HG03558 (cell line): ENCODE measurements at regions not wholly inside any gene's neighbourhood (a gene's known extent, or its start where the extent isn't known, plus 50 kb on each side); places are given as distances from the start of the nearest gene placed in this dataset.
"Not testable (repeated sequence)": the region's sequence is repeated elsewhere in the genome, so short reads cannot be mapped to it uniquely, and the experiment has no call there.

Experiments
- ATAC-seq: cut with Tn5 transposase; IDR thresholded peaks from one replicate; pipeline ENCODE4 v1.9.1; 2021; ENCODE audit warnings: moderate number of reproducible peaks; ENCODE audit not compliant: unreplicated experiment; ENCODE audit errors: extremely low read depth

- no peak for ATAC-seq
Measured at GRCh38 chr3:3902161-3902560, 102.9 kb downstream of the LRRN1 start.

DNA sequence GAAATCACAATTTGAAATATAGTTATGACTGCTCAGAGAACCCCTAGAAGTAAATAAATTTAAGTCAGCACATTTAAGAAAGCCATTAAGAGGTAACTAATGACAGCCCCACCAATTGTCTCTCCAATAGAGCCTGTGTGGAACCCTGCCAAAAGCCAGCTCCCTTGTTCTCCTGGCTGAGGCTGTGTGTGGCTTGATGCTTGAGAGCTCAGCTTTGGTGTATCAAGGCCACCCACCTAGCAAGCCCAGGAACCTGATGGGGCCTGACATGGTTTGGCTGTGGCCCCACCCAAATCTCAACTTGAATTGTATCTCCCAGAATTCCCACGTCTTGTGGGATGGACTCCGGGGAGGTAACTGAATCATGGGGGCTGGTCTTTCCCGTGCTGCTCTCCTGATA, 106.9 kb downstream of the LRRN1 start:
- ATAC-seq = no peak

DNA sequence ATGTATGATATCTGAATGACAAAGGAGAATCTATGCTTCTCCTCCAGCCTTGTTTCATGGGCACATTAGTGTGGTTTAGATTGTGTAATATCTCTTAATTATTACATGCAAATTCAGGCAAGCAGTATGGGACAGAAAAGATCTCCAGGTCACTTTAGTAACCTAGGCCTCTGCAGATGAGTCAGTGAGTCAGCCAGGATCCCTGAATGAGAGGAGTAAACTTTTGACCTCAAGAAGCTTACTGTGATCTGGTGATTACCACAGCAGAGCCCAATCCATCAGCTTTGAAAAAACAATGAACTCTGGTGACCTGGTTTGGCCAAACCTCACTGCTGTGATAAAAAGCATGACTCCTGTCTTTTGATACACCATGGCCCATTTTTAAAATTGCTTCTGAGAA, 107.8 kb downstream of the LRRN1 start:
- no peak for ATAC-seq

DNA sequence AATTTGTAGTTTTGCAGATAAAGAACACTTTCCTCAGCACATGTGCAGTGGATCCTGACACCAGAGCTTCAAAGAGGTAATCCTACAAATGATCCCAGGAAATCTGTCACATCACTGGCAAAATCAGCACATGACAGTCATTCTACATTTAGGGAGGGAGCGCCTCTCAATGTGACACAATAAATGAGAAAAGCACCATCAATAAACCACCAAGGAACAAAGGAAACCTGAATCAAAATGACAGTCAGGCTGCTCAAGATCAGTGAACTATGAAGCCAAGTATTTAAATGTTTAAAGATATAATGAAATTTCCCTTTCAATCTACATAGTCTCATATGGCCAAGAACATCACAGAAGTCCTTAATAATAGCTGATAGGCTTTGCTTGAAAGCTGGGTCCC, 119.5 kb downstream of the LRRN1 start:
- ATAC-seq = no peak

GRCh38 chr3:3919316-3919715, 120.1 kb downstream of the LRRN1 start:
- ATAC-seq = no peak

DNA sequence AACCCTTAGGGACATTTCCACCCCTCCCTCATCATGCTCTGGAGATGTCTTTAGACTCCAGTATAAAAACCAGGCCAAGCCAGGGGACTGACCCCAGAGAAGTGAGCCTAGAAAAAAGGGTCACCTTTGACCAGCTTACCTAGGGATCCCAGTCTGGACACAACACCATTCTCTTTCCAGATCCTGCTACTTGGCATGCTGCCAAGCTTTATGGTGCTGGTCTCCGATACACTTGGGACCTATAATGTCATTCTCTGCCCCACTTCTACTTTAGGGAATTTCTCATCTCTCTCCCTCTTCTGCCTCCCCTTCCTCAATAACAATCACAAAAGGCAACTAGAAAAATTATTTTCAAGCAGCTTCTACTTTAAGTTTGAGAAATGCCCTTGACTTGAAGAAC, 124.4 kb downstream of the LRRN1 start:
- no peak for ATAC-seq

- no peak for ATAC-seq
Measured at GRCh38 chr3:3927198-3927597, 128.0 kb downstream of the LRRN1 start.

GRCh38 chr3:3927965-3928364, 128.7 kb downstream of the LRRN1 start:
- no peak for ATAC-seq

DNA sequence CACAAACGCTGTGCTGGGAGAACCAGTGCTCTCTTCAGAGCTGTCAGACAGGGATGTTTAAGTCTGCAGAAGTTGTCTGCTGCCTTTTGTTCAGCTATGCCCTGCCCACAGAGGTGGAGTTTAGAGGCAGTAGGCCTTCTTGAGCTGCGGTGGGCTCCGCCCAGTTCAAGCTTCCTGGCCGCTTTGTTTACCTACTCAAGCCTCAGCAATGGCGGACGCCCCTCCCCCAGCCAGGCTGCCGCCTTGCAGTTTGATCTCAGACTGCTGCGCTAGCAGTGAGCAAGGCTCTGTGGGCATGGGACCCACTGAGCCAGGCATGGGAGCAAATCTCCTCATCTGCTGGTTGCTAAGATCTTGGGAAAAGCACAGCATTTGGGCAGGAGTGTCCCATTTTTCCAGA, 142.1 kb downstream of the LRRN1 start:
- not testable (repeated sequence) for ATAC-seq

DNA sequence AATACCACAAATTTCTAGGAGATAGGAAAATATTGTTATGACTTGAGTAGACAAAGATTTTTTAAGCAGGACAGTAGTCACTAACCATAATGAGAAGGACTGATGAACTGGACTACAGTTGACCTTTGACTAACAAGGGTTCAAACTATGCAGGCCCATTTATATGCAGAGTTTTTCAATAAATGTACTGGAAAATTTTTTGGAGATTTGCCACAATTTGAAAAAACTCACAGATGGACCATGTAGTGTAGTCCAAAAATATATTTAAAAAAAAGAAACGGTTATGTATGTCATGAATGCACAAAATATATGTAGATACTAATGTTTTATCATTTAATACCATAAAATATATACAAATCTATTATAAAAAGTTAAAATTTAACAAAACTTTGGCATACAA, 151.8 kb downstream of the LRRN1 start:
- ATAC-seq = no peak

GRCh38 chr3:3951501-3951900, 152.3 kb downstream of the LRRN1 start:
- ATAC-seq = no peak

DNA sequence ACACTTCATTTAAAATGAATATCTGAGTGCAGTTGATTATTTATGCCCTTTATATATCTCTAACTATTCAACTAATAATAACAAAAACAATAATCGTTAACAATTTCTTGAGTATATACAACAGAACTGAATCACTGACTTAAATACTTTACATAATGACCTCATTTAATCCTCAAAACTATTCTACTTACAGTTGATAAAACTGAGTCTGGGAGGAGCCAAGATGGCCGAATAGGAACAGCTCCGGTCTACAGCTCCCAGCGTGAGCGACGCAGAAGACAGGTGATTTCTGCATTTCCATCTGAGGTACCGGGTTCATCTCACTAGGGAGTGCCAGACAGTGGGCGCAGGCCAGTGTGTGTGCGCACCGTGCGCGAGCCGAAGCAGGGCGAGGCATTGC, 163.6 kb downstream of the LRRN1 start:
- not testable (repeated sequence) for ATAC-seq

- ATAC-seq = no peak
Measured at GRCh38 chr3:3984053-3984452, 184.8 kb downstream of the LRRN1 start.

- ATAC-seq = no peak
Measured at GRCh38 chr3:3991598-3991997, 192.4 kb downstream of the LRRN1 start.

DNA sequence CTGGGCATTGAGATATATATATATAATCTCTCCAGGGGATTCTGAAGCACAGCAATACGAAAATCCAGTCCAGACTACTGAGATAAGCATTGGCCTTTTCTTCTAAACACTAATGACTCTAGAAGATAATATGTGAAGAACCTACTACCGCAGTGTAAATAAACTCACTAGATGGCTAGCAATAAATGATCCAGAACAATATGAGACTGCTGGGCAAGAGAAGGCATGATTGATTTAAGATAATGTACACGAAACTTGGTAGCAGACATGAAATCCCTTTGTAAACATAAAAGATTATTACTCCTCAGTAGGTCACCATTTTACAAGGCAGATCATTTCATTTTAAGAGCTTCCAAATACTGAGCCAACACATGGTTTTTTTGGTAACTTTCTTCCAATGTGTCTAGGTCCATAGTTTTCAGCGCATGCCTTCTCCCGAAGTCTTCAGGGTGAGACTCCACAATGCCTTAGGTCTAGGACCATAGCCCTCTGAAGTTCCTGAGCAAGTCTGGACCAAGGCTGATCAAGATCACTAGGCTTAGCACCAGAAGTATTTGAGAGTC, 193.2 kb downstream of the LRRN1 start:
- ATAC-seq = no peak

GRCh38 chr3:3998140-3998922, 199.1 kb downstream of the LRRN1 start:
- ATAC-seq = no peak

GRCh38 chr3:3999340-3999739, 200.1 kb downstream of the LRRN1 start:
- not testable (repeated sequence) for ATAC-seq

- no peak for ATAC-seq
Measured at GRCh38 chr3:4001976-4002375, 202.7 kb downstream of the LRRN1 start.

DNA sequence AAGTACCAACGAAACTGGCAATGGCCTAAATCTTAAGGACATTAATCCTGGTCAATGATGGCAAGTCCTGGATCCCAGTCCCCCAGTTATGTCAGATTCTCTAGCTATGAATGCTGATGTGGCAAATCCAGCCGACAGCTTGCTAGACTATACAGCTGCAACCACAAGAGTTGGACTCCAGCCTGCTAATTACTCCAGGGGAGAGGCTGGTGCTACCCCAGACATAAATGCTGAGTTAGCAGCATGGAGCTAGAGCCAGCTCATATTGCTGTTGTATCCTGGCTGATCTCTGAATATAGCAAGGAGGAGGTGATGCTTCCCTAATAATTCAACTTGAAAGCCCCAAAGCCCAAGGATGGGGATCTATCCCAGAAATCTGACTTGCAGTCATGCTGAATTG, 207.1 kb downstream of the LRRN1 start:
- no peak for ATAC-seq

DNA sequence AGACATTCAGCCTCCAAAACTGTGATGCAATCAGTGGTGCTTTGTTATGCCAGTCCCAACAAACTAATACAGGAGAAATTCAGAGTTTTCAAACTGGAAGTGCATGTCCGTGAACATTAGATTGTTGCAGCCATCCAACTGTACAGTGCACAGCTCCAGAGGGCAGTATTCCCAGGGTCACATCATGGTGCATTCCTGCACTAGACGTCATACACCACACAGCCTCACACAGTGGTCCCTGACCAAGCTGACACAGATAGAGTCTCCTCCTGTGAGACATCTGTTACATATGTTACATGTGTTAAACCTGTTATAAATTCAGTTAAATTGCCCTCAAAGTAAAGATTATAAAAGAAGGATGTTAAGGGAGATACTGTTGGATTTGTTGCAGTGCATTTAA, 209.0 kb downstream of the LRRN1 start:
- ATAC-seq = no peak

GRCh38 chr3:4011166-4011565, 211.9 kb downstream of the LRRN1 start:
- no peak for ATAC-seq

GRCh38 chr3:4015426-4015825, 216.2 kb downstream of the LRRN1 start:
- ATAC-seq = no peak
